HG03521 (cell line): ENCODE measurements at regions not wholly inside any gene's neighbourhood (a gene's known extent, or its start where the extent isn't known, plus 50 kb on each side); places are given as distances from the start of the nearest gene placed in this dataset.

Experiments used
- ATAC-seq: cut with Tn5 transposase; IDR thresholded peaks from one replicate; pipeline ENCODE4 v1.9.1; 2021; ENCODE audit warnings: mild to moderate bottlenecking, moderate library complexity; ENCODE audit not compliant: unreplicated experiment

- no peak for ATAC-seq
These were observed 196.9 kb upstream of the LRFN5 start for GRCh38 chr14:41409806-41410205.

- no peak for ATAC-seq
These were observed 202.6 kb upstream of the LRFN5 start for GRCh38 chr14:41404126-41404525.

- no peak for ATAC-seq
These were observed 203.3 kb upstream of the LRFN5 start for GRCh38 chr14:41403360-41403759.

- no peak for ATAC-seq
These were observed 208.8 kb upstream of the LRFN5 start for GRCh38 chr14:41397926-41398325.

GRCh38 chr14:41393512-41393911 is 213.2 kb upstream of the LRFN5 start:
- no peak for ATAC-seq

- ATAC-seq = no peak
These were observed 214.4 kb upstream of the LRFN5 start for GRCh38 chr14:41392226-41392625.

- ATAC-seq = no peak
These were observed 217.3 kb upstream of the LRFN5 start for GRCh38 chr14:41389355-41389754.

- no peak for ATAC-seq
These were observed 220.9 kb upstream of the LRFN5 start for GRCh38 chr14:41385797-41386196.

GRCh38 chr14:41380017-41380416 is 226.7 kb upstream of the LRFN5 start:
- ATAC-seq = no peak

- ATAC-seq = no peak
These were observed 228.2 kb upstream of the LRFN5 start for GRCh38 chr14:41378526-41378925.

GRCh38 chr14:41377932-41378331 is 228.7 kb upstream of the LRFN5 start:
- ATAC-seq = no peak

- no peak for ATAC-seq
These were observed 232.6 kb upstream of the LRFN5 start for GRCh38 chr14:41374092-41374491.

GRCh38 chr14:41362139-41362538 is 244.5 kb upstream of the LRFN5 start:
- ATAC-seq = no peak

- ATAC-seq = no peak
These were observed 246.6 kb upstream of the LRFN5 start for GRCh38 chr14:41360126-41360525.

- ATAC-seq = no peak
These were observed 250.8 kb upstream of the LRFN5 start for GRCh38 chr14:41355866-41356265.

GRCh38 chr14:41350476-41350875 is 256.2 kb upstream of the LRFN5 start:
- ATAC-seq = no peak

GRCh38 chr14:41349289-41349910 is 257.3 kb upstream of the LRFN5 start:
- ATAC-seq = no peak

- no peak for ATAC-seq
These were observed 262.8 kb upstream of the LRFN5 start for GRCh38 chr14:41343857-41344256.

GRCh38 chr14:41313196-41313595 is 293.5 kb upstream of the LRFN5 start:
- no peak for ATAC-seq

- no peak for ATAC-seq
These were observed 303.2 kb upstream of the LRFN5 start for GRCh38 chr14:41303506-41303905.

- ATAC-seq = no peak
These were observed 303.9 kb upstream of the LRFN5 start for GRCh38 chr14:41302776-41303175.

- no peak for ATAC-seq
These were observed 306.8 kb upstream of the LRFN5 start for GRCh38 chr14:41299924-41300323.

GRCh38 chr14:41298328-41298690 is 308.4 kb upstream of the LRFN5 start:
- no peak for ATAC-seq
